ENCODE measurements at regions not wholly inside any gene's neighbourhood (a gene's known extent, or its start where the extent isn't known, plus 50 kb on each side); places are given as distances from the start of the nearest gene placed in this dataset.
"Not testable (repeated sequence)": the region's sequence is repeated elsewhere in the genome, so short reads cannot be mapped to it uniquely, and the experiment has no call there.

GRCh38 chr15:101924554-101924953, 112.6 kb downstream of the OR4F15 start:
- not testable (repeated sequence) for TF ChIP-seq EZH2 (IDR thresholded peaks at IDR 0.05; ENCODE audit: borderline replicate concordance, low read depth, low read length, poor library complexity, severe bottlenecking); CTCF (conservative IDR thresholded peaks at IDR 0.05; ENCODE audit: low read depth, low read length)

All from A673 (cell line).